ENCODE measurements at regions not wholly inside any gene's neighbourhood (a gene's known extent, or its start where the extent isn't known, plus 50 kb on each side); places are given as distances from the start of the nearest gene placed in this dataset.
"Not testable (repeated sequence)": the region's sequence is repeated elsewhere in the genome, so short reads cannot be mapped to it uniquely, and the experiment has no call there.

GRCh38 chr3:165994293-165994692 is 157.1 kb upstream of the BCHE start:
- ChIA-PET CTCF (no interaction called here), POLR2A (no interaction called here)
- DNase-seq (ENCODE audit: extremely low spot score), result no peak
- no peak for TF ChIP-seq L3MBTL2 (conservative IDR thresholded peaks at IDR 0.05)
- TF ChIP-seq ELF4 (IDR thresholded peaks at IDR 0.05), result no peak
- TF ChIP-seq ARNT (IDR thresholded peaks at IDR 0.05), result no peak
- no peak for TF ChIP-seq NFRKB (IDR thresholded peaks at IDR 0.05)
- no peak for TF ChIP-seq CTBP1 (IDR thresholded peaks at IDR 0.05; ENCODE audit: borderline replicate concordance)
- TF ChIP-seq SP1 (IDR thresholded peaks at IDR 0.05), result no peak
- TF ChIP-seq FOXK2 (IDR thresholded peaks at IDR 0.05), result no peak
- TF ChIP-seq FOXA1 (IDR thresholded peaks at IDR 0.05), result no peak
- TF ChIP-seq HDGF (IDR thresholded peaks at IDR 0.05; ENCODE audit: borderline replicate concordance), result no peak
- TF ChIP-seq ZNF384 (IDR thresholded peaks at IDR 0.05), result no peak
- TF ChIP-seq PKNOX1 (IDR thresholded peaks at IDR 0.05), result no peak
- no peak for TF ChIP-seq LEF1 (IDR thresholded peaks at IDR 0.05; ENCODE audit: borderline replicate concordance)
- TF ChIP-seq BHLHE40 (IDR thresholded peaks at IDR 0.05; ENCODE audit: borderline replicate concordance), result no peak

- POLR2A ChIA-PET, result no interaction called here
- no peak for DNase-seq (ENCODE audit: extremely low spot score)
- CTCF ChIA-PET, result no interaction called here
- TF ChIP-seq CTBP1 (IDR thresholded peaks at IDR 0.05; ENCODE audit: borderline replicate concordance) (no peak), SUZ12 (IDR thresholded peaks at IDR 0.05) (no peak), HDGF (IDR thresholded peaks at IDR 0.05; ENCODE audit: borderline replicate concordance) (no peak), NFRKB (IDR thresholded peaks at IDR 0.05) (no peak), TARDBP (IDR thresholded peaks at IDR 0.05) (no peak), ARNT (IDR thresholded peaks at IDR 0.05) (no peak), ZNF384 (IDR thresholded peaks at IDR 0.05) (no peak), BHLHE40 (IDR thresholded peaks at IDR 0.05; ENCODE audit: borderline replicate concordance) (no peak), ELF4 (IDR thresholded peaks at IDR 0.05) (no peak), SP1 (IDR thresholded peaks at IDR 0.05) (no peak), LEF1 (IDR thresholded peaks at IDR 0.05; ENCODE audit: borderline replicate concordance) (no peak), FOXA1 (IDR thresholded peaks at IDR 0.05) (no peak)
Measured at GRCh38 chr3:165984589-165984988, 147.4 kb upstream of the BCHE start.

GRCh38 chr3:165983284-165983683 is 146.1 kb upstream of the BCHE start:
- no peak for TF ChIP-seq FOXA1 (IDR thresholded peaks at IDR 0.05)
- TF ChIP-seq FOXK2 (IDR thresholded peaks at IDR 0.05), result no peak
- no peak for TF ChIP-seq L3MBTL2 (conservative IDR thresholded peaks at IDR 0.05)
- no peak for TF ChIP-seq SUZ12 (IDR thresholded peaks at IDR 0.05)
- TF ChIP-seq ARNT (IDR thresholded peaks at IDR 0.05), result no peak
- no peak for TF ChIP-seq TARDBP (IDR thresholded peaks at IDR 0.05)
- no peak for TF ChIP-seq ELF4 (IDR thresholded peaks at IDR 0.05)
- no peak for TF ChIP-seq ZNF384 (IDR thresholded peaks at IDR 0.05)
- no peak for TF ChIP-seq CTBP1 (IDR thresholded peaks at IDR 0.05; ENCODE audit: borderline replicate concordance)
- no peak for TF ChIP-seq PKNOX1 (IDR thresholded peaks at IDR 0.05)
- no peak for TF ChIP-seq SP1 (IDR thresholded peaks at IDR 0.05)
- TF ChIP-seq NFRKB (IDR thresholded peaks at IDR 0.05), result no peak
- TF ChIP-seq LEF1 (IDR thresholded peaks at IDR 0.05; ENCODE audit: borderline replicate concordance), result no peak
- POLR2A ChIA-PET, result no interaction called here
- DNase-seq (ENCODE audit: extremely low spot score), result no peak
- CTCF ChIA-PET, result no interaction called here

DNA sequence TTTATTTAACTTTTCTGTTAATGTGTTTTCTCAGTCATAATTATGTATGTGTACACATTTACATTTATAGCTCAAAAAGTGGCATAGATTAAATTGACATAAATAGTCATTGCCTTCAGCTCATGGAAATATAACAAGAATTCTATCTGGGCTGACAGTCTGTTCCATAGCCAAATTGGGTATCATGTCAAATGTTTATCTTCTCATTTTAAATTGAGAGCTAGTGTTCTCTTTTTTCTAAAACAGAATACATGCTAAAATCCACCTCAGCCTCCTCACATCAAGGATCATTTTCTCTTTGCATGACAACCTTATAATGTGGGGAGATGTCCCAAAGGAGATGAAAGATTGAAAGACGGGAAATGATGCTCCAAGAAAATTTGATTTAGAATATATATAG is 144.1 kb upstream of the BCHE start:
- CTCF ChIA-PET, result no interaction called here
- DNase-seq (ENCODE audit: extremely low spot score), result no peak
- POLR2A ChIA-PET, result no interaction called here
- TF ChIP-seq NFRKB (IDR thresholded peaks at IDR 0.05) (no peak), HDGF (IDR thresholded peaks at IDR 0.05; ENCODE audit: borderline replicate concordance) (no peak)

GRCh38 chr3:165960825-165961224 is 123.6 kb upstream of the BCHE start:
- DNase-seq (ENCODE audit: extremely low spot score); CTCF ChIA-PET; POLR2A ChIA-PET: not testable (repeated sequence)

GRCh38 chr3:165954171-165954570 is 116.9 kb upstream of the BCHE start:
- no peak for DNase-seq (ENCODE audit: extremely low spot score)
- CTCF ChIA-PET, result no interaction called here
- POLR2A ChIA-PET, result no interaction called here
- TF ChIP-seq LEF1 (IDR thresholded peaks at IDR 0.05; ENCODE audit: borderline replicate concordance) (no peak), PKNOX1 (IDR thresholded peaks at IDR 0.05) (no peak), ELF4 (IDR thresholded peaks at IDR 0.05) (no peak), TARDBP (IDR thresholded peaks at IDR 0.05) (no peak), SP1 (IDR thresholded peaks at IDR 0.05) (no peak), HDGF (IDR thresholded peaks at IDR 0.05; ENCODE audit: borderline replicate concordance) (no peak), ZNF384 (IDR thresholded peaks at IDR 0.05) (no peak), FOXM1 (IDR thresholded peaks at IDR 0.05; ENCODE audit: borderline replicate concordance) (no peak), ARNT (IDR thresholded peaks at IDR 0.05) (no peak), SUZ12 (IDR thresholded peaks at IDR 0.05) (no peak), FOXK2 (IDR thresholded peaks at IDR 0.05) (no peak), NFRKB (IDR thresholded peaks at IDR 0.05) (no peak), CTBP1 (IDR thresholded peaks at IDR 0.05; ENCODE audit: borderline replicate concordance) (no peak), L3MBTL2 (conservative IDR thresholded peaks at IDR 0.05) (no peak), FOXA1 (IDR thresholded peaks at IDR 0.05) (no peak), BHLHE40 (IDR thresholded peaks at IDR 0.05; ENCODE audit: borderline replicate concordance) (no peak)

DNA sequence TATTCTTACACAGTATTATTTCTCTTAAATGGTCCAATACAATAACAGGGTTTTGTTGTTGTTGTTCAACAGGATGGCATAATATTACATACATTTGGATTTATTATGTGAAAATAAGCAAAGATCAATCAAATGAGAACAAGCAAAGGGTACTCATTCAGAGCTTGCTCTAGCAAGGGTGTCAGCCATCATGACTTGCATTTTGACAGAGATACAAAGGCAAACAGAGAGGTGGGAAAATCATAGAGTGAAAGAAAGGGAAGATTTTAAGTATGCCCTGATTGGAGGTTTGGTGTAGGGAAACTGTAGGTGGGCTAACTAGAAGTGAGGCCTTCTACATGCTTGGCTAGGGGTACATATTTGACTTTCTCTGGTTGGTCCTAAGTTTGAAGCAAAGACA is 109.1 kb upstream of the BCHE start:
- ChIA-PET CTCF (no interaction called here), POLR2A (no interaction called here)
- TF ChIP-seq NFRKB (IDR thresholded peaks at IDR 0.05), result no peak
- no peak for TF ChIP-seq PKNOX1 (IDR thresholded peaks at IDR 0.05)
- TF ChIP-seq ZNF384 (IDR thresholded peaks at IDR 0.05), result no peak
- TF ChIP-seq FOXA1 (IDR thresholded peaks at IDR 0.05), result no peak
- no peak for TF ChIP-seq SUZ12 (IDR thresholded peaks at IDR 0.05)
- TF ChIP-seq FOXK2 (IDR thresholded peaks at IDR 0.05), result no peak
- no peak for TF ChIP-seq BHLHE40 (IDR thresholded peaks at IDR 0.05; ENCODE audit: borderline replicate concordance)
- TF ChIP-seq L3MBTL2 (conservative IDR thresholded peaks at IDR 0.05), result no peak
- TF ChIP-seq CTBP1 (IDR thresholded peaks at IDR 0.05; ENCODE audit: borderline replicate concordance), result no peak
- TF ChIP-seq FOXM1 (IDR thresholded peaks at IDR 0.05; ENCODE audit: borderline replicate concordance), result no peak
- TF ChIP-seq LEF1 (IDR thresholded peaks at IDR 0.05; ENCODE audit: borderline replicate concordance), result no peak
- no peak for TF ChIP-seq ELF4 (IDR thresholded peaks at IDR 0.05)
- no peak for TF ChIP-seq HDGF (IDR thresholded peaks at IDR 0.05; ENCODE audit: borderline replicate concordance)
- no peak for DNase-seq (ENCODE audit: extremely low spot score)
